ENCODE measurements at regions not wholly inside any gene's neighbourhood (a gene's known extent, or its start where the extent isn't known, plus 50 kb on each side); places are given as distances from the start of the nearest gene placed in this dataset.

DNA sequence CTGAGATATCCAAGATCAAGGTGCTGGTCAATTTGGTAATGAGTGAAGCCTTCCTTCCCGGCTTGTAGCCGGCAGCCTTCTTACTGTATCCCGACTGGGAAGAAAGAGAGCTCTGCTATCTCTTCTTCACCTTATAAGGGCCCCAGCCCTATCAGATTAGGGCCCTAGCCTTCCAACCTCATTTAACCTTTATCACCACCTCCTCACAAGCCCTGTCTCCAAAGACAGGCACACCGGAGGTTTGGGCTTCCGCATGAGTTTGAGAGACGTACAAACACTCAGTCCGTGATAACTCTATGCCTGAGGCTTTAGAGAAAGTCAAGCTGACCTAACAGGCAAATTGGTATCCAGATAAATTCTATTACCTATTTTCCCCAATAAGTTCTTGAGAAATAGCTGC lies 243.9 kb downstream of the OPA1 start:
- no peak for TF ChIP-seq MAX (IDR thresholded peaks at IDR 0.05; ENCODE audit: low read depth, low read length)
- TF ChIP-seq, protein P1, sequence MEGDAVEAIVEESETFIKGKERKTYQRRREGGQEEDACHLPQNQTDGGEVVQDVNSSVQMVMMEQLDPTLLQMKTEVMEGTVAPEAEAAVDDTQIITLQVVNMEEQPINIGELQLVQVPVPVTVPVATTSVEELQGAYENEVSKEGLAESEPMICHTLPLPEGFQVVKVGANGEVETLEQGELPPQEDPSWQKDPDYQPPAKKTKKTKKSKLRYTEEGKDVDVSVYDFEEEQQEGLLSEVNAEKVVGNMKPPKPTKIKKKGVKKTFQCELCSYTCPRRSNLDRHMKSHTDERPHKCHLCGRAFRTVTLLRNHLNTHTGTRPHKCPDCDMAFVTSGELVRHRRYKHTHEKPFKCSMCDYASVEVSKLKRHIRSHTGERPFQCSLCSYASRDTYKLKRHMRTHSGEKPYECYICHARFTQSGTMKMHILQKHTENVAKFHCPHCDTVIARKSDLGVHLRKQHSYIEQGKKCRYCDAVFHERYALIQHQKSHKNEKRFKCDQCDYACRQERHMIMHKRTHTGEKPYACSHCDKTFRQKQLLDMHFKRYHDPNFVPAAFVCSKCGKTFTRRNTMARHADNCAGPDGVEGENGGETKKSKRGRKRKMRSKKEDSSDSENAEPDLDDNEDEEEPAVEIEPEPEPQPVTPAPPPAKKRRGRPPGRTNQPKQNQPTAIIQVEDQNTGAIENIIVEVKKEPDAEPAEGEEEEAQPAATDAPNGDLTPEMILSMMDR (IDR thresholded peaks at IDR 0.05; ENCODE audit: low read depth, low read length) = no peak
- TF ChIP-seq POLR2A (IDR thresholded peaks at IDR 0.05; ENCODE audit: extremely low read depth, insufficient read length) = no peak
- TF ChIP-seq MYC (IDR thresholded peaks at IDR 0.05; ENCODE audit: low read depth, low read length) = no peak
- no peak for DNase-seq (ENCODE audit: low read depth)
- no peak overlapping the region for H3K4me3 ChIP-seq (ENCODE audit: low read depth, low read length)

- no peak overlapping the region for H3K4me3 ChIP-seq (ENCODE audit: low read depth, low read length)
- DNase-seq (ENCODE audit: low read depth) = no peak
- TF ChIP-seq MYC (IDR thresholded peaks at IDR 0.05; ENCODE audit: low read depth, low read length) = no peak
- no peak for TF ChIP-seq POLR2A (IDR thresholded peaks at IDR 0.05; ENCODE audit: extremely low read depth, insufficient read length)
Observed at GRCh38 chr3:193837347-193837827, 244.4 kb downstream of the OPA1 start.

DNA sequence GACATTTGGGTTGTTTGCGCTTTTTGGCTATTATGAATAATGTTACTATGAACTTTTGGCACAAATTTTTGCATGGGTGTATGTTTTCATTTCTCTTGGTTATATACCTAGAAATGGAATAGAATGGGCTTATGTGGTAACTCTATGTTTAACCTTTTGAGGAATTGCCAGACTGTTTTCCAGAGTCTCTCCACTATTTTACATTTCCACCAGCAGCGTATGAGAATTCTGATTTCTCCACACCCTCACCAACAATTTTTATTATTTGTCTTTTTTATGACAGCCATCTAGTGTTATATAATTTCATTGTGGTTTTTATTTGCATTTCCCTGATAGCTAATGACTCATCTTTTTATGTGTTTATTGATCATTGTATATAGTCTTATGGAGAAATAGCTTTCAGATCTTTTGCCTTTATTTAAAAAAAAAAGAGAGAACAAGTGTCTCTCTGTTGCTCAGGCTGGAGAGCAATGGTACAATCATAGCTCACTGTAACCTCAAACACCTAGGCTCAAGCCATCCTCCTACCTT lies 247.2 kb downstream of the OPA1 start:
- H3K4me3 ChIP-seq (ENCODE audit: low read depth, low read length) = no peak overlapping the region
- no peak for TF ChIP-seq POLR2A (IDR thresholded peaks at IDR 0.05; ENCODE audit: extremely low read depth, insufficient read length)
- TF ChIP-seq MYC (IDR thresholded peaks at IDR 0.05; ENCODE audit: low read depth, low read length) = no peak
- TF ChIP-seq MAX (IDR thresholded peaks at IDR 0.05; ENCODE audit: low read depth, low read length) = no peak
- TF ChIP-seq, protein P1 (IDR thresholded peaks at IDR 0.05; ENCODE audit: low read depth, low read length) = no peak
- DNase-seq (ENCODE audit: low read depth) = no peak

GRCh38 chr3:193841581-193841980 lies 248.6 kb downstream of the OPA1 start:
- TF ChIP-seq MAX (IDR thresholded peaks at IDR 0.05; ENCODE audit: low read depth, low read length) (no peak), MYC (IDR thresholded peaks at IDR 0.05; ENCODE audit: low read depth, low read length) (no peak), POLR2A (IDR thresholded peaks at IDR 0.05; ENCODE audit: extremely low read depth, insufficient read length) (no peak)
- TF ChIP-seq, protein P1 (IDR thresholded peaks at IDR 0.05; ENCODE audit: low read depth, low read length) = no peak
- H3K4me3 ChIP-seq (ENCODE audit: low read depth, low read length) = no peak overlapping the region

GRCh38 chr3:193842029-193842798 lies 249.2 kb downstream of the OPA1 start:
- TF ChIP-seq MYC (IDR thresholded peaks at IDR 0.05; ENCODE audit: low read depth, low read length) (0 out of 2 replicates have a peak, but pooled peaks have one; percentile 36), MAX (IDR thresholded peaks at IDR 0.05; ENCODE audit: low read depth, low read length) (peak; percentile 45; the same call in 1 of the 2 replicates), POLR2A (IDR thresholded peaks at IDR 0.05; ENCODE audit: extremely low read depth, insufficient read length) (no peak)
- TF ChIP-seq, protein P1 (IDR thresholded peaks at IDR 0.05; ENCODE audit: low read depth, low read length) = no peak
- H3K4me3 ChIP-seq (ENCODE audit: low read depth, low read length) = no peak overlapping the region
- DNase-seq (ENCODE audit: low read depth) = peak; percentile 88

More at GRCh38 chr3:193841581-193841980, 248.6 kb downstream of the OPA1 start:
- DNase-seq (ENCODE audit: low read depth) = no peak

DNA sequence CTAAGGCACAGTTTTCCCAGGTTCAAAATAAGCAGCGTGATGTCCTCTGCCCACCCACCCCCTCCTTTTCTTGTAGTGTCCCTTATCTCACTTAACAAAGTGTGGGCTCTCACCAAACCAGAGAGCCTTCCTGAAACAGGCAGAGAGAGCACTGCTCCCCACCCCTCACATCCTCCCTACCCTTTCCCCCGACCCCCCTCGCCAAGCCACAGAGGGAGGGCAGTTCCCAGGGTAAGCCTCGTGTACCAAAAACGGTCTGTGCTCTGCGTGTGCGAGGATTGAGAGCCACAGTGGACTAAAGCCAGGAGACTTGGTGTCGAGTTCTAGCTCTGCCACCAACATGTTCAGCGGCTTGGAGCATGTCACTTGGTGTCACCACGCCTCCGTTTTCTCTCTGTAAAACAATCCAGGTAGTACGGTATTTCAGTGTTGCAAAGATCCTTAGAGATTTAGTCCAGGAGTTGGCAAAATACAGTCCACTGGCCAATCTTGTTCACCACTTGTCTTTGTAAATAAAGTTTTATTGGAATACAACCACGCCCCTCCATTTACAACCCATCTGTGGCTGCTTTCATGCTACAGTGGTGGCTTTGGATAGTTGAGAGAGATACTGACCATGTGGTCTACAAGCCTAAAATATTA lies 249.9 kb downstream of the OPA1 start:
- TF ChIP-seq MAX (IDR thresholded peaks at IDR 0.05; ENCODE audit: low read depth, low read length) = no peak
- no peak for TF ChIP-seq MYC (IDR thresholded peaks at IDR 0.05; ENCODE audit: low read depth, low read length)
- TF ChIP-seq, protein P1 (IDR thresholded peaks at IDR 0.05; ENCODE audit: low read depth, low read length) = no peak
- TF ChIP-seq POLR2A (IDR thresholded peaks at IDR 0.05; ENCODE audit: extremely low read depth, insufficient read length) = no peak
- DNase-seq (ENCODE audit: low read depth) = no peak
- H3K4me3 ChIP-seq (ENCODE audit: low read depth, low read length) = no peak overlapping the region
